Endothelial cell of umbilical vein (primary cell): ENCODE measurements at regions not wholly inside any gene's neighbourhood (a gene's known extent, or its start where the extent isn't known, plus 50 kb on each side); places are given as distances from the start of the nearest gene placed in this dataset.

Experiments
- BruUV-seq: library from RNA; stranded (reverse); fragments of 400-500 nt; replicated peaks from 2 replicates; lab custom pipeline; 2021; lab: Mats Ljungman, UMichigan
- CTCF ChIA-PET: fragments of 300-600, 350-600 bp; sonication (Branson Sonifier 250); formaldehyde crosslinking; loops from one replicate; lab custom pipeline; 2021; ENCODE audit warnings: antibody characterized with exemption, inconsistent platforms; lab: Charles Lee
- POLR2A ChIA-PET: fragments of 300-600, 350-600 bp; sonication (Branson Sonifier 250); formaldehyde crosslinking; loops from one replicate; lab custom pipeline; 2021; ENCODE audit warnings: antibody characterized with exemption, inconsistent platforms; lab: Charles Lee
- DNase-seq: peaks from one replicate; pipeline ENCODE4 v3.0.0-alpha.2; 2011; ENCODE audit warnings: low read depth, low spot score
- FAIRE-seq: peaks from 2 replicates; lab custom pipeline; 2011; peaks lifted over from hg19 to GRCh38; lab: Jason Lieb, UNC
- H2AFZ ChIP-seq: 2 replicates; pipeline ENCODE4 v1.6.0; 2012; ENCODE audit warnings: low read depth, low read length, control low read depth, inconsistent platforms
- H3K27ac ChIP-seq: 2 replicates; pipeline ENCODE4 v1.5.1; 2011; ENCODE audit warnings: low read depth, mild to moderate bottlenecking, control low read depth, low read length, moderate library complexity; ENCODE audit not compliant: insufficient read depth
- H3K27me3 ChIP-seq, 2 experiments: 2 replicates each; pipeline versions ENCODE4 v1.6.0 to v1.6.1; 2011; ENCODE audit warnings: low read length in 2 of 2, mixed read lengths in 1 of 2; ENCODE audit not compliant: control insufficient read depth in 2 of 2, insufficient read depth in 2 of 2
- H3K36me3 ChIP-seq, 2 experiments: 2 replicates in 1 of 2; 3 replicates in 1 of 2; pipeline ENCODE4 v1.5.1; 2011; ENCODE audit warnings: low read length in 2 of 2, mild to moderate bottlenecking in 1 of 2, moderate library complexity in 1 of 2; ENCODE audit not compliant: control insufficient read depth in 2 of 2, insufficient read depth in 2 of 2; ENCODE audit errors: extremely low read depth in 1 of 2
- H3K4me1 ChIP-seq: 3 replicates; pipeline ENCODE4 v1.5.1; 2011; ENCODE audit warnings: mild to moderate bottlenecking, low read length; ENCODE audit not compliant: control insufficient read depth, insufficient read depth; ENCODE audit errors: extremely low read depth
- H3K4me2 ChIP-seq: 2 replicates; pipeline ENCODE4 v1.6.1; 2011; ENCODE audit warnings: low read length, control low read depth, mixed read lengths; ENCODE audit not compliant: insufficient read depth
- H3K4me3 ChIP-seq, 3 experiments: fragments of 200-600 bp in 1 of 3; sonication (generic), shearing (Covaris generic) in 1 of 3; replicated peaks in 1 of 3; 2 replicates each; pipeline ENCODE4 v1.5.1; 2011 to 2016; ENCODE audit warnings: control low read depth in 3 of 3, low read length in 3 of 3, mild to moderate bottlenecking in 2 of 3, inconsistent platforms in 1 of 3, low read depth in 1 of 3, moderate library complexity in 1 of 3; ENCODE audit not compliant: insufficient read depth in 1 of 3
- H3K79me2 ChIP-seq: 2 replicates; pipeline ENCODE4 v1.6.0; 2012; ENCODE audit warnings: low read length, inconsistent platforms; ENCODE audit not compliant: control insufficient read depth, insufficient read depth
- H3K9ac ChIP-seq: replicated peaks from 2 replicates; pipeline ENCODE3; 2011; ENCODE audit warnings: low read length, control low read depth; ENCODE audit not compliant: insufficient read depth; ENCODE audit errors: extremely low read depth
- H3K9me1 ChIP-seq: replicated peaks from 3 replicates; pipeline ENCODE4 v1.6.0; 2011; ENCODE audit warnings: mild to moderate bottlenecking, low read length; ENCODE audit not compliant: control insufficient read depth, insufficient read depth; ENCODE audit errors: extremely low read depth
- H3K9me3 ChIP-seq: replicated peaks from 2 replicates; pipeline ENCODE4 v1.5.1; 2012; ENCODE audit warnings: low read length, inconsistent platforms; ENCODE audit not compliant: control insufficient read depth, insufficient read depth
- H4K20me1 ChIP-seq: replicated peaks from 2 replicates; pipeline ENCODE3; 2011; ENCODE audit warnings: mild to moderate bottlenecking, low read length; ENCODE audit not compliant: control insufficient read depth, insufficient read depth; ENCODE audit errors: extremely low read depth
- EZH2 ChIP-seq: IDR thresholded peaks from 2 replicates; pipeline ENCODE4 v1.6.1; 2012; ENCODE audit warnings: borderline replicate concordance, low read depth, mild to moderate bottlenecking, moderate library complexity, low read length, inconsistent platforms; ENCODE audit not compliant: severe bottlenecking
- FOS ChIP-seq: IDR thresholded peaks from 2 replicates; pipeline ENCODE4 v1.6.1; 2011; ENCODE audit warnings: mild to moderate bottlenecking, low read length, moderate library complexity, borderline replicate concordance; ENCODE audit not compliant: insufficient read depth
- GATA2 ChIP-seq: IDR thresholded peaks from 2 replicates; pipeline ENCODE4 v1.7.0; 2011; ENCODE audit warnings: low read depth, mild to moderate bottlenecking, moderate library complexity, mixed read lengths, low read length; ENCODE audit not compliant: insufficient read length, insufficient read depth
- JUN ChIP-seq: IDR thresholded peaks from 2 replicates; pipeline ENCODE4 v1.6.1; 2011; ENCODE audit warnings: borderline replicate concordance, low read depth; ENCODE audit not compliant: insufficient read length, insufficient read depth
- MAX ChIP-seq: IDR thresholded peaks from 2 replicates; pipeline ENCODE4 v1.6.1; 2011; ENCODE audit not compliant: insufficient read depth, insufficient read length
- MYC ChIP-seq: IDR thresholded peaks from one replicate; pipeline ENCODE4 v1.6.1; 2011; ENCODE audit warnings: mild to moderate bottlenecking, low read depth, low read length
- POLR2A ChIP-seq: IDR thresholded peaks from 2 replicates; pipeline ENCODE4 v1.6.1; 2012; ENCODE audit warnings: low read depth, mild to moderate bottlenecking, control low read depth, low read length
- POLR2AphosphoS5 ChIP-seq: IDR thresholded peaks from 2 replicates; pipeline ENCODE4 v1.6.1; 2012; ENCODE audit warnings: low read depth, mild to moderate bottlenecking, control low read depth, low read length, moderate library complexity; ENCODE audit not compliant: insufficient read depth
- dilution Hi-C: fragments of 300-500 bp; cut with MboI; formaldehyde crosslinking; loops from one replicate; pipeline ENCODE4 v1.15.0; 2019; ENCODE audit warnings: low sequenced_read_pairs; ENCODE audit not compliant: extremely low pct_ligation_motif_present
- intact Hi-C: fragments of 100-400 bp; cut with micrococcal nuclease; formaldehyde crosslinking; loops from one replicate; pipeline ENCODE4 v1.10.0; 2022
- TF ChIP-seq, protein P1 (sequence below), 2 donors: IDR thresholded peaks; 1 replicate in 1 of 2; 2 replicates in 1 of 2; pipeline ENCODE4 v1.5.1; 2011; ENCODE audit warnings: low read length in 2 of 2, mild to moderate bottlenecking in 2 of 2, moderate library complexity in 2 of 2, control low read depth in 1 of 2, inconsistent platforms in 1 of 2, low read depth in 1 of 2; ENCODE audit not compliant: insufficient read depth in 1 of 2; ENCODE audit errors: extremely low read depth in 1 of 2

- Histone ChIP-seq H4K20me1 (no peaks in the 10 kb centered on the region), H3K4me1 (no peaks in the 10 kb centered on the region), H3K9me3 (peaks cover 6% of the 10 kb centered on the region), H3K27ac (no peak overlapping the region), H3K9ac (no peak overlapping the region), H3K4me2 (no peak overlapping the region), H3K27me3 (no peaks in the 10 kb centered on the region), H3K4me3 (no peak overlapping the region), H3K9me1 (no peaks in the 10 kb centered on the region), H3K36me3 (no peaks in the 10 kb centered on the region), H3K79me2 (no peaks in the 10 kb centered on the region), H2AFZ (no peak overlapping the region)
- intact Hi-C loops, result no loop called here
- no peak for DNase-seq
- dilution Hi-C loops, result no loop called here
- CTCF ChIA-PET, result no interaction called here
- FAIRE-seq, result no peak
- BruUV-seq, result no TSS peak
- POLR2A ChIA-PET, result no interaction called here
- TF ChIP-seq MYC (no peak), MAX (no peak), POLR2A (no peak), JUN (no peak), POLR2AphosphoS5 (no peak), FOS (no peak), EZH2 (no peak), GATA2 (no peak)
- TF ChIP-seq, protein P1, sequence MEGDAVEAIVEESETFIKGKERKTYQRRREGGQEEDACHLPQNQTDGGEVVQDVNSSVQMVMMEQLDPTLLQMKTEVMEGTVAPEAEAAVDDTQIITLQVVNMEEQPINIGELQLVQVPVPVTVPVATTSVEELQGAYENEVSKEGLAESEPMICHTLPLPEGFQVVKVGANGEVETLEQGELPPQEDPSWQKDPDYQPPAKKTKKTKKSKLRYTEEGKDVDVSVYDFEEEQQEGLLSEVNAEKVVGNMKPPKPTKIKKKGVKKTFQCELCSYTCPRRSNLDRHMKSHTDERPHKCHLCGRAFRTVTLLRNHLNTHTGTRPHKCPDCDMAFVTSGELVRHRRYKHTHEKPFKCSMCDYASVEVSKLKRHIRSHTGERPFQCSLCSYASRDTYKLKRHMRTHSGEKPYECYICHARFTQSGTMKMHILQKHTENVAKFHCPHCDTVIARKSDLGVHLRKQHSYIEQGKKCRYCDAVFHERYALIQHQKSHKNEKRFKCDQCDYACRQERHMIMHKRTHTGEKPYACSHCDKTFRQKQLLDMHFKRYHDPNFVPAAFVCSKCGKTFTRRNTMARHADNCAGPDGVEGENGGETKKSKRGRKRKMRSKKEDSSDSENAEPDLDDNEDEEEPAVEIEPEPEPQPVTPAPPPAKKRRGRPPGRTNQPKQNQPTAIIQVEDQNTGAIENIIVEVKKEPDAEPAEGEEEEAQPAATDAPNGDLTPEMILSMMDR (IDR thresholded peaks at IDR 0.05; ENCODE audit: extremely low read depth in 1 of 2, insufficient read depth in 1 of 2, low read depth in 1 of 2, low read length in 2 of 2), result no peak
Measured at GRCh38 chr3:86282106-86282787, 708.7 kb downstream of the VGLL3 start.
